ENCODE measurements at regions not wholly inside any gene's neighbourhood (a gene's known extent, or its start where the extent isn't known, plus 50 kb on each side); places are given as distances from the start of the nearest gene placed in this dataset.
"Not testable (repeated sequence)": the region's sequence is repeated elsewhere in the genome, so short reads cannot be mapped to it uniquely, and the experiment has no call there.

DNA sequence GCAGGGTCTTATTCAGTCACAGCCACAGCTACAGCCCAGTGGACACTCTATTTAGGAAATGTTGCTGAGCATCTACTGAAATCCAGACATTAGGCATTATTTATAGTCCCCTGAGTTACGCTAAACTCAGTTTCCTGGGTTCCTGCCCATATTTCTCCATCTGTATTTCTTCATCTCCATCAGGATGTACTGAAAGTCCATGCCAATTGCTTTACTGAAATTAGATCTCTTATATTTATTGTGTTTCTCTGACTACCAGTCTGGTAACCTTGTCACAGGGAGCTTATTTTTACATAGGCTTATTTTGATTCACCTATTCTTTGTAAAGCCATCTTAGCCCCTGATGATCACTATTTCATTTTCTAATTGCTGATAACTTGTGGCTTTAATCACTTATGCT is 223.9 kb downstream of the TLE3 start:
- no peak for DNase-seq (ENCODE audit: low read depth, low spot score)
- no peak overlapping the region for H3K27ac ChIP-seq (ENCODE audit: low read depth, low read length)
- peaks cover 26% of the 10 kb centered on the region for H3K27me3 ChIP-seq (ENCODE audit: control insufficient read depth, insufficient read depth, low read length)
- ChIA-PET CTCF (interaction anchor here (0.6 kb wide), 1 partner anchor 35 kb away, joined by 3 read pairs; no protein-coding TSS in a partner anchor), POLR2A (no interaction called here)
- peaks cover 11% of the 10 kb centered on the region for H3K9me3 ChIP-seq (ENCODE audit: control insufficient read depth, insufficient read depth, low read length)
- H3K4me3 ChIP-seq (ENCODE audit: low read depth, low read length), result no peak overlapping the region
- TF ChIP-seq, protein P1, sequence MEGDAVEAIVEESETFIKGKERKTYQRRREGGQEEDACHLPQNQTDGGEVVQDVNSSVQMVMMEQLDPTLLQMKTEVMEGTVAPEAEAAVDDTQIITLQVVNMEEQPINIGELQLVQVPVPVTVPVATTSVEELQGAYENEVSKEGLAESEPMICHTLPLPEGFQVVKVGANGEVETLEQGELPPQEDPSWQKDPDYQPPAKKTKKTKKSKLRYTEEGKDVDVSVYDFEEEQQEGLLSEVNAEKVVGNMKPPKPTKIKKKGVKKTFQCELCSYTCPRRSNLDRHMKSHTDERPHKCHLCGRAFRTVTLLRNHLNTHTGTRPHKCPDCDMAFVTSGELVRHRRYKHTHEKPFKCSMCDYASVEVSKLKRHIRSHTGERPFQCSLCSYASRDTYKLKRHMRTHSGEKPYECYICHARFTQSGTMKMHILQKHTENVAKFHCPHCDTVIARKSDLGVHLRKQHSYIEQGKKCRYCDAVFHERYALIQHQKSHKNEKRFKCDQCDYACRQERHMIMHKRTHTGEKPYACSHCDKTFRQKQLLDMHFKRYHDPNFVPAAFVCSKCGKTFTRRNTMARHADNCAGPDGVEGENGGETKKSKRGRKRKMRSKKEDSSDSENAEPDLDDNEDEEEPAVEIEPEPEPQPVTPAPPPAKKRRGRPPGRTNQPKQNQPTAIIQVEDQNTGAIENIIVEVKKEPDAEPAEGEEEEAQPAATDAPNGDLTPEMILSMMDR (IDR thresholded peaks at IDR 0.05; ENCODE audit: low read depth, low read length), result no peak

DNA sequence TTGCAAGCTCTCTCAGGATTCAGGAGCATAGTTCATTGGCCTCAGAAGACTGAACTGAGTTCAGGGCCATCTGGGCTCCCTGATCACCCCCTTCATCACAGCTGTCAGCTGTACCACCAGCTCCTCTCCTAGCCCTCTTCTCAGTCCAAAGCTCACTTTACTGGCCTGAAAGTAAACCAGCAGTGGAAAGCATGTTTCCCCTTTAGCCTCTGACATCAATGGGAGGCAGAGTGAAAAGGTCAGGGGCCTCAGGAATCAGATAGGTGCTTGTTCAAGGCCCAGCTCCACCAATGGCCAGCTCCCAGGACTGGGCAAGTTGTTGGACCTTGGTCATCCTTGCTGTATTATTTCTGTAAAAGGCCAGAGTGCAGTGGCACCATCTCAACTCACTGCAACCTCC is 223.4 kb downstream of the TLE3 start:
- Histone ChIP-seq H3K4me3 (ENCODE audit: low read depth, low read length) (no peak overlapping the region), H3K27ac (ENCODE audit: low read depth, low read length) (no peak overlapping the region), H3K9me3 (ENCODE audit: control insufficient read depth, insufficient read depth, low read length) (peaks cover 11% of the 10 kb centered on the region), H3K27me3 (ENCODE audit: control insufficient read depth, insufficient read depth, low read length) (peaks cover 26% of the 10 kb centered on the region)
- ChIA-PET POLR2A (no interaction called here), CTCF (no interaction called here)
- DNase-seq (ENCODE audit: low read depth, low spot score), result no peak
- TF ChIP-seq, protein P1 (IDR thresholded peaks at IDR 0.05; ENCODE audit: low read depth, low read length), result no peak

DNA sequence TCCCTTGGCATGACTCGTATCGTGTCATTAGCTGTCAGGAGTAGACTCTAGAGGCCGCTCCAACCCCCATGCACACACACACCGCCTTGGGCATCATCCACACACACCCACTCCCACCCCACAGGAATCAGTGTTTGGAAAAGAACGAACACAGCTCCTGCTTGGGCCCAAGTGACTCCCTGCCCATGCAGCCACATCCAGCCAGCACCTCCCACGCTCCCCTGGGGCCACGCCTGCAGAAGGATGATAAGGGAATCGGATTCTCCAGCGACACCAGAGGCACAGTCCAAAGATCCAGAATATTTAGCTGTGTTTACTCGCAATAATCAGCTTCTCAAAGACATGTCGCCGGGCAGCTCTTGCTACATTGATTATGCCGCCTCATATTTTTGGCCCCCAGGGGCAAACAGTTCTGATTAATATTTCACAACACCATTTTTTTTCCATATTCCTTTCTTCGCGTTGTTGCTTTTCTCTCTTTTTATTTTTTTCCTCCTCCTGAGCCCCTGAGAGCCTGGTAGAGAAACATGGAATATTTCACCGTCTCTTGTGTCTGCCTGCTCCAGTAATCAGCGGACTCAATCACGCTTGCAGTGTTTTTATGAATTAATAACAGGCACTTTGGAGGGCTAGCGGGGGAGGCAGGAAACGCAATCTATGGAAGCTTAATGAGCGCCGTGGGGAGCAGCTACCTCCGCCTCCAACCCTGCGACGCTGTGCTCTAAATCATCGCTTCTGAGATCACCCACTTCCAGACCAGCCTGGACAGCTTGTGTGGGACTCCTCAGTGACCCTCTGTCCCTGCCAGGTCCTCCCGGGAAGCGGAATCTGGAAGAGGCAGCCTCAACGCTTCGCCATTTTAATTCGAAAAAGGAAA is 221.4 kb downstream of the TLE3 start:
- DNase-seq (ENCODE audit: low read depth, low spot score), result no peak
- Histone ChIP-seq H3K4me3 (ENCODE audit: low read depth, low read length) (no peak overlapping the region), H3K27ac (ENCODE audit: low read depth, low read length) (no peak overlapping the region), H3K9me3 (ENCODE audit: control insufficient read depth, insufficient read depth, low read length) (peaks cover 11% of the 10 kb centered on the region), H3K27me3 (ENCODE audit: control insufficient read depth, insufficient read depth, low read length) (peaks cover 24% of the 10 kb centered on the region)
- CTCF ChIA-PET, result no interaction called here
- POLR2A ChIA-PET, result no interaction called here
- TF ChIP-seq, protein P1 (IDR thresholded peaks at IDR 0.05; ENCODE audit: low read depth, low read length), result no peak

DNA sequence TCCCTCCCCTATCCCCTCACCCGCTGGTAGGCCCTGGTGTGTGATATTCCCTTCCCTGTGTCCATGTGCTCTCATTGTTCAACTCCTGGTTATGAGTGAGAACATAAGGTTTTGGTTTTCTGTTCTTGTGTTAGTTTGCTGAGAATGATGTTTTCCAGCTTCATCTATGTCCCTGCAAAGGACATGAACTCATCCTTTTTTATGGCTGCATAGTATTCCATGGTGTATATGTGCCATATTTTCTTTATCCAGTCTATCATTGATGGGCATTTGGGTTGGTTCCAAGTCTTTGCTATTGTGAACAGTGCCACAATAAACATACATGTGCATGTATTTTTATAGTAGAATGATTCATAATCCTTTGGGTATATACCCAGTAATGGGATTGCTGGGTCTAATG is 217.8 kb downstream of the TLE3 start:
- H3K27me3 ChIP-seq (ENCODE audit: control insufficient read depth, insufficient read depth, low read length), result peaks cover 28% of the 10 kb centered on the region
- H3K27ac ChIP-seq (ENCODE audit: low read depth, low read length); H3K4me3 ChIP-seq (ENCODE audit: low read depth, low read length); H3K9me3 ChIP-seq (ENCODE audit: control insufficient read depth, insufficient read depth, low read length); DNase-seq (ENCODE audit: low read depth, low spot score); CTCF ChIA-PET: not testable (repeated sequence)
- POLR2A ChIA-PET, result interaction anchor here (0.7 kb wide), 1 partner anchor 1490 kb away, joined by 4 read pairs; no protein-coding TSS in a partner anchor

DNA sequence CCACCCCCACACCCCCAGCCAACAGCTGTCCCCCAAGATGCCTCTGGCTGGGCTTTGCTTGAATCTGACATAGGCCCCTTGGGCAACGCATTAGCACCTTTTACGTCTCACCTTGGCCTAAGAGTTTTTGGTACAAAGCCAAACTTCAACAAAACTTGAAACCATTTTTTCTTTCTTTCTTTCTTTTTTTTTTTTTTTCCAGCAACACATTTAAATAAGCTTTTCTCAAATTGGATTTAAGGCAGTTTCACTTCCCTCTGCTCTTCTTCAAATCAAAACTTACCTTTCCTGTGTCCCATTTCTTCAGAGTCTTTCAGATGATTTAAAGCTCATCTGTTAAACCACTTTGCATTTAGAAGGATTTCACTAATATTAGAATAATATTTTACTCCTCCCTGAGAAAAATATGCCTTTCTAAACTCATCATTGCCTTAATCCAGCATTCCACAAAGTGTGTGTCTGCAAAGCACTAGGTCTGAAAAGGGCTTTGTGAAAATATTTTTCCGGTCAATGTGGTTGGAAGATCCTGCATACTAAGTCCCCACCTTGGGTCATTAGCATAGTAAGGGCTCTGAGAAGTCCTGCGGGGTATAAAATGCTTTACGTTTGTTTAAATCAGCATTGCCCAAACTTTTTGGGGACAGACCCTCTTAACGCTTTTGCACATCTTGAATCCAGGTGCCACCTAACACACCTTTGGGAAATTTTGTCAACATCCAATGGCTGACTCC is 217.0 kb downstream of the TLE3 start:
- DNase-seq (ENCODE audit: low read depth, low spot score), result no peak
- H3K27ac ChIP-seq (ENCODE audit: low read depth, low read length), result no peak overlapping the region
- ChIA-PET POLR2A (interaction anchor here (0.7 kb wide), 1 partner anchor 1491 kb away, joined by 4 read pairs; no protein-coding TSS in a partner anchor), CTCF (no interaction called here)
- no peak overlapping the region for H3K4me3 ChIP-seq (ENCODE audit: low read depth, low read length)
- no peaks in the 10 kb centered on the region for H3K9me3 ChIP-seq (ENCODE audit: control insufficient read depth, insufficient read depth, low read length)
- peaks cover 33% of the 10 kb centered on the region for H3K27me3 ChIP-seq (ENCODE audit: control insufficient read depth, insufficient read depth, low read length)
- TF ChIP-seq, protein P1 (IDR thresholded peaks at IDR 0.05; ENCODE audit: low read depth, low read length), result no peak

Data from AG04450 (cell line).